OCI-LY3 (cell line): ENCODE measurements at regions not wholly inside any gene's neighbourhood (a gene's known extent, or its start where the extent isn't known, plus 50 kb on each side); places are given as distances from the start of the nearest gene placed in this dataset.

ENCODE experiments used
- EZH2phosphoT487 ChIP-seq: fragments of 200-600 bp; shearing (Covaris generic); IDR thresholded peaks from 2 replicates; pipeline ENCODE4 v1.6.1; 2018; ENCODE audit warnings: antibody characterized with exemption, mixed run types, low read depth
- TF ChIP-seq, protein P1 (sequence below): fragments of 200-600, 300-600 bp; sonication (generic); IDR thresholded peaks from 2 replicates; pipeline ENCODE4 v1.5.1; 2014; ENCODE audit warnings: antibody characterized with exemption, low read length, low read depth

DNA sequence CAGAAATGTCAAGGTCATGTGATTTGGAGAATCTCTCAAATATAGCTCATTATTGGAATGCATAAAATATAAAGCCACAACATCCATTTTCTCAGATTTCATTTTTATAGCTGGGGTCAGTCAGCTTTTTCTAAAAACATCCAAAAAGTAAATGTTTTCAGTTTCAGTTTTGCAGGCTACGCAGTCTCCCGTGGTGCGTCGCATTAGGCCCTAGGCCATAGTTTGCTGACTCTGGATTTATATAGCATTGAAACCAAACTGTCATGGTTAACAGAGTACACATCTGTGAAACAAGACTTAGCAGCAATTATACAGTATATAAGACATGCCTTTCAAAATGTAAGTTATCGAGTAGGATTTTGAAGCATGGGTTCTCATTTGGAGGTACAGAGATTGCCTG, 140.0 kb downstream of the IRS2 start:
- TF ChIP-seq, protein P1, sequence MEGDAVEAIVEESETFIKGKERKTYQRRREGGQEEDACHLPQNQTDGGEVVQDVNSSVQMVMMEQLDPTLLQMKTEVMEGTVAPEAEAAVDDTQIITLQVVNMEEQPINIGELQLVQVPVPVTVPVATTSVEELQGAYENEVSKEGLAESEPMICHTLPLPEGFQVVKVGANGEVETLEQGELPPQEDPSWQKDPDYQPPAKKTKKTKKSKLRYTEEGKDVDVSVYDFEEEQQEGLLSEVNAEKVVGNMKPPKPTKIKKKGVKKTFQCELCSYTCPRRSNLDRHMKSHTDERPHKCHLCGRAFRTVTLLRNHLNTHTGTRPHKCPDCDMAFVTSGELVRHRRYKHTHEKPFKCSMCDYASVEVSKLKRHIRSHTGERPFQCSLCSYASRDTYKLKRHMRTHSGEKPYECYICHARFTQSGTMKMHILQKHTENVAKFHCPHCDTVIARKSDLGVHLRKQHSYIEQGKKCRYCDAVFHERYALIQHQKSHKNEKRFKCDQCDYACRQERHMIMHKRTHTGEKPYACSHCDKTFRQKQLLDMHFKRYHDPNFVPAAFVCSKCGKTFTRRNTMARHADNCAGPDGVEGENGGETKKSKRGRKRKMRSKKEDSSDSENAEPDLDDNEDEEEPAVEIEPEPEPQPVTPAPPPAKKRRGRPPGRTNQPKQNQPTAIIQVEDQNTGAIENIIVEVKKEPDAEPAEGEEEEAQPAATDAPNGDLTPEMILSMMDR: no peak
- no peak for TF ChIP-seq EZH2phosphoT487
